Testis (tissue), 2 donors: ENCODE measurements at regions not wholly inside any gene's neighbourhood (a gene's known extent, or its start where the extent isn't known, plus 50 kb on each side); places are given as distances from the start of the nearest gene placed in this dataset.

Experiments
- POLR2A ChIP-seq: fragments of 450-650 bp; IDR thresholded peaks from one replicate; pipeline ENCODE4 v1.6.1; 2017; ENCODE audit warnings: antibody characterized with exemption, mild to moderate bottlenecking, moderate library complexity
- TF ChIP-seq, protein P1 (sequence below), 3 experiments: fragments of 450-650 bp in 2 of 3; fragments of 200-600 bp in 1 of 3; sonication (generic) in 1 of 3; IDR thresholded peaks; one replicate each; pipeline ENCODE4 v1.5.1; 2016 to 2019; ENCODE audit warnings: antibody characterized with exemption in 3 of 3, mild to moderate bottlenecking in 2 of 3, moderate library complexity in 1 of 3

DNA sequence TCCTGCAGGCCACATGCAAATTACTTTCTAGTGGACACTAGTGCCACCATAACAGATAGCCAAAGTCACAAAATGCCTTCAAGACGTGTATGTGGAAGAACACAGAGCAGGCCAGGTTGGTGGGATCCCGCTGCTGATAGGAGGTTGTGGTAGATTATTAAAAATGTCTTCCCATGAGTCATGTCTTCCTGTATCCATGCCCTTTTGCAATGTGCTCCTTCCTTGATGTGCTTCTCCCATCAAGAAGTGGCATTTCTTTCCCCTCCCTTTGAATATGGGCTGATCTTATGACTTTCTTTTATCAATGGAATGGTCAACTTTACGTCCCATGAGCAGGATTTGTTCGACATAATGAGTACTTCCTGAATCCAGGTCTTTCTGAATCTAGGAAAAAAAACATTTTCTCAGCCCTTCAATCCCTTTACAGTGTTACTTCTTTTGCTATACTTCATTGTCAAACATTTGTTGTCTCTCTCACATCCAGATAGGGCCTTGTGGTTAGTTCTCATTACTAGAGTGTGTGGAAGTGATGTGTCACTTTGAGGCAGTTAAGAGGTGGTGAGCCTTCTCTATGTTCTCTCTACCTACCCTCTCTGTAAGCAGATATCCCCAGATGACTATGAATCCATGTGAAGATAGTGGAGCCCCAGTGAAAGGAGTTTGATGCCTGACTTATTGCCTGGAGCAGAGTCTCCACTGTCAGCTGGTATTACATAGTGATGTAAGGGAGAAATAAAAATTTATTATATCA is 519.2 kb upstream of the DIPK2B start:
- TF ChIP-seq, protein P1, sequence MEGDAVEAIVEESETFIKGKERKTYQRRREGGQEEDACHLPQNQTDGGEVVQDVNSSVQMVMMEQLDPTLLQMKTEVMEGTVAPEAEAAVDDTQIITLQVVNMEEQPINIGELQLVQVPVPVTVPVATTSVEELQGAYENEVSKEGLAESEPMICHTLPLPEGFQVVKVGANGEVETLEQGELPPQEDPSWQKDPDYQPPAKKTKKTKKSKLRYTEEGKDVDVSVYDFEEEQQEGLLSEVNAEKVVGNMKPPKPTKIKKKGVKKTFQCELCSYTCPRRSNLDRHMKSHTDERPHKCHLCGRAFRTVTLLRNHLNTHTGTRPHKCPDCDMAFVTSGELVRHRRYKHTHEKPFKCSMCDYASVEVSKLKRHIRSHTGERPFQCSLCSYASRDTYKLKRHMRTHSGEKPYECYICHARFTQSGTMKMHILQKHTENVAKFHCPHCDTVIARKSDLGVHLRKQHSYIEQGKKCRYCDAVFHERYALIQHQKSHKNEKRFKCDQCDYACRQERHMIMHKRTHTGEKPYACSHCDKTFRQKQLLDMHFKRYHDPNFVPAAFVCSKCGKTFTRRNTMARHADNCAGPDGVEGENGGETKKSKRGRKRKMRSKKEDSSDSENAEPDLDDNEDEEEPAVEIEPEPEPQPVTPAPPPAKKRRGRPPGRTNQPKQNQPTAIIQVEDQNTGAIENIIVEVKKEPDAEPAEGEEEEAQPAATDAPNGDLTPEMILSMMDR (IDR thresholded peaks at IDR 0.05) = no peak
- no peak for TF ChIP-seq POLR2A
